SK-N-SH treated with all-trans-retinoic acid at 6 μM for 48 hours (cell line): ENCODE measurements at regions not wholly inside any gene's neighbourhood (a gene's known extent, or its start where the extent isn't known, plus 50 kb on each side); places are given as distances from the start of the nearest gene placed in this dataset.
A peak's percentile ranks its signal among the peaks of the same experiment; 100 is the strongest.

ENCODE experiments used
- ATAC-seq: fragments of 200-7000 bp; cut with Tn5 transposase; 3 replicates; pipeline ENCODE4 v1.9.1; 2020; ENCODE audit warnings: mild to moderate bottlenecking, moderate library complexity
- ARNTL ChIP-seq: fragments of 450-650 bp; formaldehyde crosslinking; IDR thresholded peaks from 2 replicates; pipeline ENCODE4 v1.5.0; 2020; ENCODE audit warnings: low read depth, mild to moderate bottlenecking, moderate library complexity, borderline replicate concordance
- BACH2 ChIP-seq: fragments of 250-450 bp; sonication (Bioruptor Pico); IDR thresholded peaks from 2 replicates; pipeline ENCODE4 v1.9.0; 2021; ENCODE audit warnings: mild to moderate bottlenecking, borderline replicate concordance
- CREB5 ChIP-seq: fragments of 250-450 bp; sonication (Bioruptor Pico); IDR thresholded peaks from 2 replicates; pipeline ENCODE4 v1.5.1; 2020; ENCODE audit warnings: low read depth, mild to moderate bottlenecking, moderate library complexity
- CSDC2 ChIP-seq: fragments of 250-450 bp; sonication (Bioruptor Pico); IDR thresholded peaks from 2 replicates; pipeline ENCODE4 v1.5.0; 2020; ENCODE audit warnings: mild to moderate bottlenecking, moderate library complexity
- CSRNP3 ChIP-seq: fragments of 250-450 bp; sonication (Bioruptor Pico); IDR thresholded peaks from 2 replicates; pipeline ENCODE4 v1.5.1; 2021; ENCODE audit warnings: mild to moderate bottlenecking, moderate library complexity
- ESRRG ChIP-seq: fragments of 250-450 bp; sonication (Bioruptor Pico); IDR thresholded peaks from 2 replicates; pipeline ENCODE4 v1.6.1; 2021; ENCODE audit warnings: mild to moderate bottlenecking
- GLIS3 ChIP-seq: fragments of 250-450 bp; sonication (Bioruptor Pico); IDR thresholded peaks from 2 replicates; pipeline ENCODE4 v1.5.0; 2020; ENCODE audit warnings: mild to moderate bottlenecking, moderate library complexity
- ISL1 ChIP-seq: fragments of 250-450 bp; sonication (Bioruptor Pico); IDR thresholded peaks from 2 replicates; pipeline ENCODE4 v2.1.2; 2022; ENCODE audit warnings: mild to moderate bottlenecking, moderate library complexity
- OSR1 ChIP-seq: fragments of 250-450 bp; sonication (Bioruptor Pico); IDR thresholded peaks from 2 replicates; pipeline ENCODE4 v1.8.0; 2022; ENCODE audit warnings: moderate library complexity, mild to moderate bottlenecking, inconsistent platforms
- POU6F1 ChIP-seq: fragments of 250-450 bp; sonication (Bioruptor Pico); IDR thresholded peaks from 2 replicates; pipeline ENCODE4 v1.8.0; 2021; ENCODE audit warnings: low read depth, mild to moderate bottlenecking, moderate library complexity, borderline replicate concordance
- PPARA ChIP-seq: fragments of 250-450 bp; sonication (Bioruptor Pico); IDR thresholded peaks from 2 replicates; pipeline ENCODE4 v1.5.0; 2020; ENCODE audit warnings: mild to moderate bottlenecking, borderline replicate concordance
- RARB ChIP-seq: fragments of 250-450 bp; sonication (Bioruptor Pico); IDR thresholded peaks from 2 replicates; pipeline ENCODE4 v1.8.0; 2021; ENCODE audit warnings: mild to moderate bottlenecking, moderate library complexity
- TCF4 ChIP-seq: fragments of 250-450 bp; sonication (Bioruptor Pico); IDR thresholded peaks from 2 replicates; pipeline ENCODE4 v1.8.0; 2021; ENCODE audit warnings: mild to moderate bottlenecking, moderate library complexity, borderline replicate concordance
- TOX ChIP-seq: fragments of 250-450 bp; sonication (Bioruptor Pico); IDR thresholded peaks from 2 replicates; pipeline ENCODE4 v1.8.0; 2021; ENCODE audit warnings: mild to moderate bottlenecking, moderate library complexity, borderline replicate concordance
- ZC3H10 ChIP-seq: fragments of 250-450 bp; sonication (Bioruptor Pico); IDR thresholded peaks from 2 replicates; pipeline ENCODE4 v1.5.1; 2021; ENCODE audit warnings: mild to moderate bottlenecking, moderate library complexity
- ZFP3 ChIP-seq: fragments of 250-450 bp; sonication (Bioruptor Pico); IDR thresholded peaks from 2 replicates; pipeline ENCODE4 v1.5.0; 2020; ENCODE audit warnings: mild to moderate bottlenecking, moderate library complexity
- ZFP30 ChIP-seq: fragments of 450-650 bp; formaldehyde crosslinking; IDR thresholded peaks from 2 replicates; pipeline ENCODE4 v1.5.0; 2022; ENCODE audit warnings: mild to moderate bottlenecking, moderate library complexity
- ZNF565 ChIP-seq: fragments of 450-650 bp; formaldehyde crosslinking; conservative IDR thresholded peaks from 2 replicates; pipeline ENCODE4 v1.5.0; 2020; ENCODE audit warnings: low read depth, mild to moderate bottlenecking, moderate library complexity
- ZNF70 ChIP-seq: fragments of 450-650 bp; formaldehyde crosslinking; IDR thresholded peaks from 2 replicates; pipeline ENCODE4 v1.5.0; 2020; ENCODE audit warnings: mild to moderate bottlenecking, moderate library complexity
- ZNF8 ChIP-seq: fragments of 450-650 bp; formaldehyde crosslinking; IDR thresholded peaks from 2 replicates; pipeline ENCODE4 v1.5.0; 2020; ENCODE audit warnings: mild to moderate bottlenecking, moderate library complexity

GRCh38 chr12:34305176-34305575, 282.9 kb downstream of the ALG10 start:
- TF ChIP-seq POU6F1 (CRISPR knock-in tag): no peak
- no peak for TF ChIP-seq ZFP3 (CRISPR knock-in tag)
- no peak for TF ChIP-seq ESRRG (CRISPR knock-in tag)
- TF ChIP-seq ARNTL: no peak
- no peak for TF ChIP-seq ZNF565 (CRISPR knock-in tag)
- no peak for TF ChIP-seq ZNF70
- TF ChIP-seq PPARA: no peak
- TF ChIP-seq CSRNP3: no peak
- no peak for TF ChIP-seq RARB (CRISPR knock-in tag)
- no peak for TF ChIP-seq CREB5
- TF ChIP-seq CSDC2 (CRISPR knock-in tag): no peak
- TF ChIP-seq BACH2 (CRISPR knock-in tag): no peak

GRCh38 chr12:34306133-34306830, 284.0 kb downstream of the ALG10 start:
- ATAC-seq: no peak
- no peak for TF ChIP-seq TCF4 (CRISPR knock-in tag)
- no peak for TF ChIP-seq GLIS3 (CRISPR knock-in tag)
- TF ChIP-seq POU6F1 (CRISPR knock-in tag): no peak
- TF ChIP-seq ZNF70: no peak
- no peak for TF ChIP-seq RARB (CRISPR knock-in tag)
- TF ChIP-seq ISL1 (CRISPR knock-in tag): no peak
- no peak for TF ChIP-seq TOX (CRISPR knock-in tag)
- TF ChIP-seq CREB5: no peak
- TF ChIP-seq ZNF8 (CRISPR knock-in tag): no peak
- no peak for TF ChIP-seq ESRRG (CRISPR knock-in tag)
- no peak for TF ChIP-seq BACH2 (CRISPR knock-in tag)

More at GRCh38 chr12:34305176-34305575, 282.9 kb downstream of the ALG10 start:
- ATAC-seq: no peak

- peak; percentile 25; the same call in 2 of the 3 replicates for ATAC-seq
Measured at GRCh38 chr12:34309806-34310804, 287.8 kb downstream of the ALG10 start.

GRCh38 chr12:34311337-34311736, 289.0 kb downstream of the ALG10 start:
- no peak for TF ChIP-seq TOX (CRISPR knock-in tag)
- no peak for ATAC-seq

GRCh38 chr12:34327671-34328070, 305.4 kb downstream of the ALG10 start:
- no peak for TF ChIP-seq GLIS3 (CRISPR knock-in tag)
- TF ChIP-seq ZFP3 (CRISPR knock-in tag): no peak
- no peak for TF ChIP-seq ZC3H10 (CRISPR knock-in tag)
- TF ChIP-seq OSR1 (CRISPR knock-in tag): no peak
- TF ChIP-seq CSRNP3: no peak
- no peak for TF ChIP-seq ZFP30 (CRISPR knock-in tag)
- no peak for TF ChIP-seq TCF4 (CRISPR knock-in tag)
- TF ChIP-seq PPARA: no peak
- TF ChIP-seq ZNF8 (CRISPR knock-in tag): no peak
- no peak for TF ChIP-seq ISL1 (CRISPR knock-in tag)
- TF ChIP-seq ZNF70: no peak
- no peak for TF ChIP-seq ZNF565 (CRISPR knock-in tag)
- no peak for TF ChIP-seq TOX (CRISPR knock-in tag)
- no peak for TF ChIP-seq ARNTL
- no peak for ATAC-seq
